GM19455 (cell line): ENCODE measurements at regions not wholly inside any gene's neighbourhood (a gene's known extent, or its start where the extent isn't known, plus 50 kb on each side); places are given as distances from the start of the nearest gene placed in this dataset.

Experiments
- ATAC-seq: cut with Tn5 transposase; IDR thresholded peaks from one replicate; pipeline ENCODE4 v1.9.1; 2021; ENCODE audit not compliant: unreplicated experiment

DNA sequence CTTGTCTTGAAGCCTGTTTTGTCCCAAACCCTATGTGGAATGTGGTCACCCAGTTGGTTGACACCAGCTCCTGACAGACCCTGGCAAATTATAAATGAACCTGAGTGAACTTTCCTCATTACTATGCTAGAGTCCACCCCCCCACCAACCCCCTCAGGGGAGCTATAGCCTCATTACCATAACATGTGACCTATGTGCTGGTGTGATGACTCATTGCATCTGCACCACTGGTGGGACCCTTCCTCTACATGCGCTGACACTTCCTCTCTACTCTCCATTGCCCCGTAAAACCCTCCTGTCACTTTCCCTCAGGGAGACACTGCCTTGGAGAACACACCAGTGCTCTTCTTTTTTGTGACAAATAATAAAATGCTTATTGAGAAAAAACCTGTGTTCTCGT is 105.0 kb upstream of the SESN3 start:
- ATAC-seq, result no peak

DNA sequence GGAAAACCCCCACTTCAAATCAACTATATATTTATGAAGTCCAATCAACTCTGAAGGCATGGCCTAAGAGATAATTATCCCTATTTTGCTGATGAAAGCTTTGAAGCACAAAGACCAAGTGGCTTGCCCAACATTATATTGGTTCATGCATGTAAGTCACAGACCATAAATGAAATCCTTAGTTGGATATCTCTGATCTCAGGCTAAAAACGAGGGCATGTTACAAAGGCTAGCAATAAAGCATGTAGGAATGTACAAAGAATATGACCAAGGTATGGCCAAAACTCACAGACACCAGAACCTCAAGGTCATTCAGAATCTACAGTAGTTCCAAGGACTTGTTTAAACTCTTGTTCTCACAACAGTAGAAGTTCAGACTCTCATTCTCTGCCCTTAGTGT is 100.2 kb upstream of the SESN3 start:
- ATAC-seq, result no peak

DNA sequence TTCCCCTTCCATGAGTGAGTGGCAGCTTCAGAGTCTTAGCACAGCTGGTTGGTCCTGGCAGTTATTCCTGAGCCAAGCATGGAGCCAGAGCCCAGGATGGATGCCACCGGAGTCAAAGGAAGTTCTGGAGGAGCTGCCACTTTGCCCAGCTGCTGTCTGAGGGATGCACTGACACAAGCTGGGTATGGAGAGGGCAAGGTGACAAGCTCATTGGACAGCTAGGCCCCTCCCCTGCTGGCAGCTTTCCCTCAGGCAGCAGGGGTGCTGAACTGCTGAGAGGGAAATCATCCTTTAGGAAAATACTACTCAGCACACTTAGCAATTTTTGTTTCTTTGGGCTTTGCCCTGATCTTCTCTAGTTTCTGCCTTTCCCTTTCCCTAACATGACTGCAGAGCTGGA is 99.3 kb upstream of the SESN3 start:
- ATAC-seq, result no peak

DNA sequence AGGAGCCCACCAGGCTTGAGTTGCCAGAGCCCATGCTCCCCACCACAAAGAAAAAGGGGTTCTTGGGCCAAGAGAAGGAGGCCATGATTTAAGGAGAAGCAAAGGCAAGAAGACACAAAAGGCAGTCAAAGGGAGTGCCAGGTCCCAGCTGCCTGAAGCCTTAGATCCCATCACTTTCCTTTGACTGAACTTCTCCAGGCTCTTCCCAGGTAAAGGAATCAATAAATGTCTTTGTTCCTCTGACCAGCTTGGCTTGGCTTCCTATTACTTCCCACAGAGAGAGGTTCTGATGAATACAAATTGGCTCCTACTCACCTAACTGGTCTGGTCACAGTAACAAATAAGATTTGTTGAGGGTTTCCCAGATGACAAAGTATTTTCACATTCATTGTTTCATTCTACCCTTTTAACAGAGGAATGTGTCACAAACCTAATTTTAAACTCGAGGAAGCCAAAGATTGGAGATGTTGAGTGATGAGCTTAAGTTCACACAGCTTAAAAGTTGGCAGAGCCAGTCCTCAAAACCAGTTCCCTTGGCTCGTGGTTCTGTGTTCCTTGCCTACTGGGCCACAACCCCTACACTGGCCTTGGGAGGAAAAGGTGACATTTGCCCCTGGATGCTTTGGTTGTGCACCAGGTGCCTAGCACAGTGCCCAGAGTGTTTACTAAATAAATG is 96.4 kb upstream of the SESN3 start:
- ATAC-seq, result no peak

DNA sequence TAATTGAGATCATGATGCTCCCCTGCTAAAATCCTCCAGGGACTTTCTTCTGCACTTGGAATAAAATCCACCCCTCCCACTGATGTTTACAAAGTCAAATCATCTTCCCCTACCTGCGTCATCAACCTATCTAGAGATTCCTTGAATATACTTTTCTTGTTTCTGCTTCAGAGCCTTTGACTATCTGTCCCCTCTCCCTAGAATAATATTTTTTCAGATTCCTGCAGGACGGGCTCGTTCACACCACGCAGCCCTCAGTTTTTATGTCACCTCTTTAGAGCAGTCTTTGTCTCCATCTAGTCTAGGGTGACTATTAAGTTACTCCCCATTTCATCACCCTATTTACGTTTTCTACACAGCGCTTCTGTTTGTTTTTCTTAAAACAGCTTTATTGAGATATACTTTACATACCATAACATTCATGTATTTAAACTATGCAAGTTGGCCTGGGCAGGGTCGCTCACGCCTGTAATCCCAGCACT is 94.8 kb upstream of the SESN3 start:
- ATAC-seq, result no peak

DNA sequence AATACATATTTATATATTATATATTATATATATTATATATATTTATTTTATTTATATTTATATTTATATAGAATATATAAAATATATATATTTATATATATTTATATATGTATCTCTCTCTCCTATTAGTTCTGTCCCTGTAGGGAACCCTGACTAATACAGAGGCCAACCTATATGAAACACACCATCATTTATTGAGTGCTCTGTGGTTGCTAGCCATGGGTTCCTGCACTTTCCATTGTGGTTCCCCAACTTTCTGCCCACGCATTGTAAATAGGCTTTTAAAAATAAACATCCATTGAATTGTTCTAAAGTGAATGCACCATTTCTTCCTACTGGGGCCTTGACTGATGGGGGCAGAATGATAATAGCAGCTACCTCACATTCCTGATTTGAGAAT is 93.8 kb upstream of the SESN3 start:
- ATAC-seq, result no peak

DNA sequence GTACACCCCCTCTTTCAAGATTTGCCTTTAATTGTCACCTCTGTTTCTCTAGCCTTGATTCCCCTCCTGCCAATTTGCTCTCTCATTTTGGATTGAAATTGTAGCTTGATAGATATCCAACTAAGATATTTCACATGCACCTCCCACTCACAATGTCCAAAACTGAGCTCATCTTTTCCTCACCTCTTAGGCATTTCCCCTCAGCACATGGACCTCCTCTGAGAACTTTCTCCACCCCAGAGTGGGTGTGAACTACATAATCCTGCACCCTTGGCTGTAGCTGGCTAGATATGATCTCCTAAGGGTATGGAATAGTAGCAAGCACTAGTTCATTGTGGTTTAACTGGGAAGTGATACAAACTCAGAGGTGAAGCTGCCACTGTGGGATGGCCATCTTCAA is 91.5 kb upstream of the SESN3 start:
- no peak for ATAC-seq

DNA sequence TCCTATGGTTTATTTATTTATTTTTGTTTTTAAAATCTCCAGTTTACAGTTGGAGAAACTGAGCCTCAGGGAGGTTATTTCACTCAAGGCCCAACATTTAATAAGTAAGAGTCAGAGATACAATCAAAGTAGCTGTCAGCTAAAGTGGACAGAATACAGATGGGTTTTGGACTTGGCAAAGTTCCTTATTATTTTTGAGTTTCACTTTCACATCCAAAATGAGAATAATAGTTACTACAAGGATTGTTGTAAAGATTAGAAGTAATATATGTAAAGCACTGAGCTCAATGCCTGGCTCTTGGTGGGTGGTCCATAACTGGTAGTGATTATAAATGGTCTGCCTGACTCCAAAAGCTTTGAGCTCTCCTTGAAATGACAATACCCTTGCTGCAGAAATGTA is 87.5 kb upstream of the SESN3 start:
- no peak for ATAC-seq

DNA sequence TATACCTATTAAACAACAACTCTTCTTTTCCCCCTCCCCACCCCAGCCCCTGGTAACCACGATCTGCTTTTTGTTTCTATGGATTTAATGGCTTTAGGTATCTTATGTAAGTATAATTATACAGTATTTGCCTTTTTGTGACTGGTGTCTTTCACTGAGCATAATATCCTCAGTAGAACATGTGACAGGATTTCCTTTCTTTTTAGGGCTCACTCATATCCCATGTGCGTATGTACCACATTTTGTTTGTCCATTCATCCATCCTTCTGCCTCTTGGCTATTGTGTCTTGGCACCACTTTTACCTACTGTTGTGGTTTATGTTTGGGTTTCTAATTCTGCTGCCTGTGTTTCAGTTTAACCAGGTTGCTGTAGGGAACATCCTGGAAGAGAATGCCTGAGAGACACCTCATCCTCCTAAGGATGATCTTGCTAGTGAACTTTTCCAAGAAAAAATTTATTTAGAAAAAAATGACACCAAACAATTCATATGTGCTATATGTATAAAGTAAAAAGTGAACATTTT is 77.6 kb upstream of the SESN3 start:
- no peak for ATAC-seq

DNA sequence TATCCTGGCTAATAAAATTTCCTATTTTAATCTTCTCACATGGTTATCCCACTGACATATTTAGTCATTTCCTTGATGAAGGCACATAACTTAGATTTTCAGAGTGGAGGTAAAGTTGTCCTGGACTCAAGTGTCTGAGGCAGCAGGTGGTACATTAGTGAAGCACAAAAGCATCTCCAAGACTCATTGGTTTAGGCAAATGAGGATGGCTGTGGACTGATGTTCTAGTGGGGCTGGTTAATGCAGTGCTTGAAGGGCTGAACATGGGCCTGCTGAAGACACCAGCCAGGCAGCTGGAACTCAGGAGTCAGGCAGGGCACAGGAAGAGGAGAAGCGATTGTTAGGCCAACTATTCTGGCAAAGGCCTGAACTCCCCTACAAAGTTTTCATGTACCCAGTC is 76.3 kb upstream of the SESN3 start:
- ATAC-seq, result no peak

DNA sequence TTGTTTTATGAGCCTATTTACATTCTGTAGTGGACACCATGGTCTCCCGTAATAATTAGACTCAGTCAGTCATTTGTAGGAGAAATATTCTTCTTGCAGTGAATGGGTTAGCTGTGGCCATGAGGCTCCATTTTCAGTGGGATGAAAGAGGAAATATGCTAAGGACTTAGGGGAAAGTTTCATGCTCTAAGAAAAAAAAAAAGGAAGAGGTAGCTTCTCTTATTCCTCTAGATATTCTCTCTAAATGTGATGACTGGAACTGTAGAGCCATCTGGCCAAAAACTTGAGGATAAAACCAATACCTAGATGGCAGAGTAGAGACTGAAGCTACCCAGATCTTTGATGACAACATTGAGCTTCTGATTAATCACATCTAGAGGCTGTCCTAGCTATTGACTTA is 75.8 kb upstream of the SESN3 start:
- no peak for ATAC-seq

DNA sequence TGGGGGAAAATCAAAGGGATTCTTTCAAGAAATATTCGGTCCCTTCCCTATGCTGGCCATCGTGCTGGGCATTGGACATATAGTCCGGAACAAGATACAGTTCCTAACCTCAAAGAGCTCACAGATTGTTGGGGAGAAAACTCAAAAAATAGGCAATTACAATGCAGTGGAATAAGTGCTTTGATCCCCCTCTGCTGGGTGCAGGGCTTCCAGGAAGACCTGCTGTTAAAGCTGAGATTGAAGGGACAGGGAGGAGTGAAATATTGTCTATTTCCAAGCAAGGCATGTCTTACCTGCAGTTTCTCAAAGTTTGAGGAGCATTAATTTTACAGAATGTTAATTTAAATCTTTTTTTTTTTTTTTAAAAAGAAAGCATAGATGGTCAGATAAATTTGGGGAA is 75.1 kb upstream of the SESN3 start:
- no peak for ATAC-seq

DNA sequence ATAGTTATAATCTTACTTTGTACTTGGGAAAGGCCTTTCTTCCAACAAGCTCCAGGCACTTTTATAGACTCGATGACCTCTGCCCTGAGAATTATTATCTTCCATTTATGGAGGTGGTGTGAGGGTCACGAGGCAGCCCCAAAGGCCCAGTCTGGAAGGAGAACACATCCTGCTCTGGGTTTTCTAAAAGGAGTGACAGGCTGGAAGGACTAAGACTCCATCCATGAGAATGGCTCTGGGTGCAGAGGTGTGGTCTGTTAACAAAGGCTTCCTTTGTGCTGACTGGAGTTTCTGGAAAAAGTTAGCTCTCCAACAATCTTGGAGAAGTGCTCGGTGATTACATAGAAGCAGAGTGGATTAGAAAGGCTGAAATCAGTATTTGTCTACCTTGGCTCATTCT is 74.7 kb upstream of the SESN3 start:
- no peak for ATAC-seq

DNA sequence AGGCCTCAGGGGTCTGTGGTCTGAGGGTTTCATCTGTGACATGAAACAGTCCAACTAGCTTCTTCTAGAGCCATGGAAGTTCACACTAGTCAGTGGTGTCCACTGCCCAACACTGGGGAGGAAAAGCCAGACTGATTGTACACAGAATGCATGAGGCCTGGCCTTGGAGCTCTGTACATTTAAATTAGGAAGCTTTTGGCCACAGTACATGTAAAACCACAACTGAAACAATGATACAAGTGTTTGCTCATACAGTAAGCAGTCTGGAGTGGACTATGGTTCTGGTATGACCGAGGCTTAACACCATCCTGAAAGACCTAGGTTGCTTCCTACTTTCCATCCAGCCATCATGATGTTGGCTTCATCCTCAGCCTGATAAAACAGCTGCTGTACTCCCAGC is 73.8 kb upstream of the SESN3 start:
- no peak for ATAC-seq

DNA sequence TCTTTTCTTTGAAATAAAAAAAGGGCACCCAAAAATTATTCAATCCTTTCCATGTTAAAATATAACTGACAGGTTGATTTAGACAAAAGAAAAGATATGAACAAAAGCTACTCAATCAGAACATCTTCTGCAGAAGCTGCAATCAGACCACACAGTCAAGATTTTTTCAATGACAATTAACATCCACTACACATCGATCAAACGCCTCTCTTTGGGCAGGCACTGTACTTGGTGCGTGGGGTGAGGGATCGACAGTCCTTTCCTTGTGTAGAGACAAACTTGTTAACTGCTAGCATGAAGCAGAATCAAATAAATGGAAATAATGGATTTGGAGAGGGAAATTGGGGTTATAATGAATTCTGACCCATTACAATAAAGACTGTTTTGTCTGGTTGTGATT is 71.2 kb upstream of the SESN3 start:
- ATAC-seq, result no peak

DNA sequence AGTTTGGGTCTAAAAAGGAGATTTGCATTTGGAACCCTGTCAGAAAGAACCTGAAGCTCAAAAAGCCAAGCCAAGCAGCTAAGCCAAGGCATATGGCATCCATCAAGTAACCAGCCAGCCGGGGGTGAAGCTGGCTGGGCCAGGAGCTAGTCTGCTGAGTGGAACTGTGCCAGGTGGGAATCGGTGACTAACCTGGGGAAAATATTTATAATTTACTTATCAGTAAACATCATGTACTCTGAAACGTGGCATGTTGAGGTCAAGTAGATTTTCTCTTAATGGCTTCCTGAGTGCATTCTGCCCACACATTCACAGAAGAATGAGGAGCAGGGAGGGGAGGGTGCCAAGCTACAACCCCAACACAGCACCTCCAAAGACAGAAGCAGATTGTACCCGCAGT is 70.5 kb upstream of the SESN3 start:
- no peak for ATAC-seq

DNA sequence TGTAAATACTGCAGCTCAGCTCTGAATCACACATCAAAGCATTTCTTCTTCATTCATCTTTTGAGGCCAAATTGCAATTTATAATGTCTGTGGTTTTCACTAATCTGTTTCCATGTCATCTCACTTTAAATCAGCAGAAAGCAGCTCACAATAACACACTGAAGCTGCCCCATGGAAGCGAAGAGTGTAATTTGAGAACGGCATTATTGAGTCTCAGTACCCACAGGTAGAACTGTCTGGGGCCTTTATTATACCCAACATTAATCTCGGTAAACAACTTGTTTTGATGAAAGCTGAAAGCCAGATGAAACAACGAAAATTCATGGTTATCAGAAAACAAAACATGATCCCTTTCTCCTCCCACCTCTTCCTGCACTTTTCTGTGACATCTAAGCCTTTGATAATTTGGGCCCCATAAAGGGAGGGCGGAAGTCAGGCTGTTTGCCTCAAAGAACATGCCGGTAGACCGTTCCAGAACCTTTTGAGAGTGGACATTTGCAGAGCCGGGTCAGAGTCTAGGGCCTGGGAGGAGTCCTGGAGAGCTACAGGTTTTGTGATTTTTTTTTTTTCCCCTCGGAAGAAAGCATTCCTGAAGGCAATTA is 68.2 kb upstream of the SESN3 start:
- ATAC-seq, result no peak

DNA sequence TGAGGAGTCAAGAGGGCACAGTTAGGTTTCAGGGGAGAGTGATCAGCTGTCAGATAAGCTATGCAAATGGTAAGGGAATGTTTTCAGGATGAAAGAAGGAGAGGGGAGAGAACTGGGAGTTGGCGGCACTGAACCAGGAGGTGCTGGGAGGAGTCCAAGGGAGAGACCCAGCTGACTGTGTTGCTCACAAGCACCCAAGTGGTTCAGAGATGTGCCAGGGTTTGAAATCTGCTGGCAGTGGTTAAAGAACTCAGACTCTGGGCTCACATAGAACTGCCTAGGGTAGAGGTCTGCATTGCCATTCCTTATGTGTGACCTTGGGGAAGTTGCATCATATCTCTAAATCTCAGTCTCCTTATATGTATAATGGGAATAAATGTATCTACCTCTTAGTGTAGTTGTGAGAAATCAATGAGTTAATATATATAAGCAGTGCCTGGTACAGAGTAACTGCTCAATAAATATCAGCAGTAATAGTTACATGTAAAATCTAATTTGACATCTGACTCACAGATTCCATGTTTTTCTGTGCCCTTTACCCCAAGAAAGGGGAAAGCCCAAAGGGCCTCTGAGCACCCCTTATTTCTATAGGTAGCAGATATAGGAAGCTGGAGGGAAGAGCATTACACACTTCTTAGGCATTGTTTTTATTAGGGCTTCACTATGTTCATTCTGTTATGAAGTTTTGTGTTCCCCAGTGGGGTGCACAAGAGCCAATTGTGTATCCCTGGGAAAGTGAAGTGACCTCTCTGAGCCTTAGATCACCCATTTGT is 66.9 kb upstream of the SESN3 start:
- ATAC-seq, result no peak

DNA sequence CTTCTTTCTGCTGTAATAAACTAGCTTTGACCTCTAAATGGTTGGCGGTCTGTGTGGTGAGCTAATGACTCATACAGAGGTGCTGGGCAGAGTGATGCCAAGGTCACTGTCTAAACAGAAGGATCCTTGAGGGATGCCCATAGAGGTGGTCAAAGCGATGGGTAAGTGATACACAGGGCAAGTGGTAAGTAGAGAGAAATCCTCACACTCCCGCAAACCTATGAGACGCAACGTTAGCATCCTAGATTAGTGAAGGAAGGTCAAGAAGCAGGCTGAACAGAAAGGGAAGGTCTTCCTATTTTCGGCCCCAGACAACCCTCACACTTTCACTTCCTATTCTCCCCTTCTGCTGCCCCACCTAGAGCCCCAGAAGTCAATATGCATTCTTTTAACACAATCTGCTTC is 65.6 kb upstream of the SESN3 start:
- ATAC-seq, result peak; percentile 93

DNA sequence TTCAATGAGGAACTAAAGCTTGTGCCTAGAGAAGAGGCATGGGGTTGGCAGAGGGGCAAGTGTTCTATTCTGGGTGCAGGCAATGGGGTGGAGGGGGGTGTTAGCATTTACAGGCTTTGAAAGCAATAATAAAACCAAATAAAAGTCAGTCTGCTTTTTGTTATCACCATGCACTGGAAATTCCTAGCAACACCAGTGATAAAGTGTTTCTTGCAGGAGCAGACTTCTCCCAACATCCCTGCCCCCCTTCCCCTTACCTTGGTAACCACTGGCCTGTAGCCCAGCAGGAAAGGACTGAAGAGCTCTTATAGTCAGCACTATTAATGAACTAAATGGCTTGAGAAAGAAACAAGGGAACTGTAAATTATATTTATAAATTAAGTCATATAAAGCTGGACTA is 65.2 kb upstream of the SESN3 start:
- peak; percentile 8 for ATAC-seq

DNA sequence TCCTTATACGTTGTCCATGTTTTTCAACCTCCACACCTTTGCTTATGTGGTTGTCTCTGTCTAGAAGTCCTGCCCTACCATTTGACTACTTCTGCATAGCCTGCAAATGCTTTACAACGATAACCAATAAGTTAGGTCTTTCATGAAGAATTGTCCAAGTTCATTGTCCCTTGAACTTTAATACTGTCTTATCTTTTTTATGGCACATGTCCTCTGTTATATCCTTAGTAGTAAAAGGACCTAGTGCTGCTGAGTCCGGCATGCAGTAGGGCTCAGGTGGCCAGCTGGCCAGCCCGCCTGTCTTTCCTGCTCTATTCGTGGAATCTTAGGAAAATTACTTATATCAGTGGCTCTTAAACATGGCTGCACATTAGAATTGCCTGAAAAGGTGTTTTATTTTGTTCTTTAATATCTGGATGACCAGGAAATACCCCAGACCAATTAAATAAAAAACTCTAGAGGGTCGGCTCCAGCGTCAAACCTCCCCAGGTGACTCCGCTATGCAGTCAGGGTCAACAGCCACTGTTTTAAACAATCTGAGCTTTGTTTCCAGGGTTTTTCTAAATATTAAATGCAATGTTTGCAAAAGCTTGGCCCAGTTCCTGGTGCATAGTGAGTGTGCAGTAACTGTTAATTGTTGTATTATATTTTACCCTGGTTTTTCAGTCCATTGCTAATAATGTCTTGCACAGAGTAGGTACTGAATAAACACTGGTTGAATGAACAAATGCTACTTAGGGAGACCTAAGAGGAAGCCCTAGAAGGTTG is 64.6 kb upstream of the SESN3 start:
- no peak for ATAC-seq
